GM23338 (cell line): ENCODE measurements at regions not wholly inside any gene's neighbourhood (a gene's known extent, or its start where the extent isn't known, plus 50 kb on each side); places are given as distances from the start of the nearest gene placed in this dataset.
A peak's percentile ranks its signal among the peaks of the same experiment; 100 is the strongest.

Experiments
- ATAC-seq: fragments of 200-7000 bp; cut with Tn5 transposase; 3 replicates; pipeline ENCODE4 v1.9.1; 2020
- DNase-seq: peaks from one replicate; pipeline ENCODE4 v3.0.0-alpha.2; 2015; ENCODE audit warnings: low spot score
- H2AFZ ChIP-seq: fragments of 200-600 bp; sonication (generic); 2 replicates; pipeline ENCODE4 v1.8.0; 2016; ENCODE audit warnings: antibody characterized with exemption, mild to moderate bottlenecking, moderate library complexity
- H3F3A ChIP-seq: fragments of 200-600 bp; sonication (generic); replicated peaks from 2 replicates; pipeline ENCODE4 v1.8.0; 2017; ENCODE audit warnings: antibody characterized with exemption, mixed run types, low read depth
- H3K27ac ChIP-seq: fragments of 200-600 bp; sonication (generic); 2 replicates; pipeline ENCODE4 v1.6.1; 2016; ENCODE audit warnings: low read depth
- H3K27me3 ChIP-seq: fragments of 200-600 bp; sonication (generic); 2 replicates; pipeline ENCODE4 v1.8.0; 2016; ENCODE audit warnings: mild to moderate bottlenecking, mixed run types, moderate library complexity; ENCODE audit not compliant: insufficient read depth
- H3K36me3 ChIP-seq: fragments of 200-600 bp; sonication (generic); 2 replicates; pipeline ENCODE4 v1.8.0; 2016; ENCODE audit warnings: mild to moderate bottlenecking; ENCODE audit not compliant: insufficient read depth
- H3K4me1 ChIP-seq: fragments of 200-600 bp; sonication (generic); 2 replicates; pipeline ENCODE4 v1.8.0; 2016; ENCODE audit warnings: mild to moderate bottlenecking, moderate library complexity; ENCODE audit not compliant: insufficient read depth
- H3K4me2 ChIP-seq: fragments of 200-600 bp; sonication (generic); 2 replicates; pipeline ENCODE4 v1.7.1; 2017; ENCODE audit warnings: mixed run types
- H3K4me3 ChIP-seq: fragments of 200-600 bp; sonication (generic); 2 replicates; pipeline ENCODE4 v1.6.1; 2016; ENCODE audit warnings: mixed run types
- H3K79me2 ChIP-seq: fragments of 200-600 bp; sonication (generic); replicated peaks from 2 replicates; pipeline ENCODE4 v1.8.0; 2017; ENCODE audit warnings: mild to moderate bottlenecking; ENCODE audit not compliant: insufficient read depth
- H3K9me2 ChIP-seq: fragments of 200-600 bp; sonication (generic); 2 replicates; pipeline ENCODE4 v1.8.0; 2017; ENCODE audit not compliant: insufficient read depth
- H4K20me1 ChIP-seq: fragments of 200-600 bp; sonication (generic); replicated peaks from 2 replicates; pipeline ENCODE4 v1.8.0; 2017; ENCODE audit warnings: mild to moderate bottlenecking; ENCODE audit not compliant: insufficient read depth
- H3K27ac Mint-ChIP-seq: 2 replicates; pipeline ENCODE4 v1.8.0; 2020; ENCODE audit warnings: inconsistent platforms, mild to moderate bottlenecking, moderate library complexity, mixed read lengths
- H3K27me3 Mint-ChIP-seq: 3 replicates; pipeline ENCODE4 v1.8.0; 2022; ENCODE audit warnings: low read depth, mild to moderate bottlenecking, moderate library complexity, mixed read lengths, inconsistent platforms; ENCODE audit not compliant: insufficient read depth, poor library complexity
- H3K36me3 Mint-ChIP-seq: 3 replicates; pipeline ENCODE4 v1.8.0; 2021; ENCODE audit warnings: low read depth, mild to moderate bottlenecking, inconsistent platforms, moderate library complexity, mixed read lengths
- H3K4me1 Mint-ChIP-seq: 3 replicates; pipeline ENCODE4 v1.8.0; 2020; ENCODE audit warnings: mild to moderate bottlenecking, inconsistent platforms, mixed read lengths
- H3K4me3 Mint-ChIP-seq: 3 replicates; pipeline ENCODE4 v1.8.0; 2021; ENCODE audit warnings: moderate library complexity, mild to moderate bottlenecking, inconsistent platforms, mixed read lengths
- H3K9me3 Mint-ChIP-seq: 3 replicates; pipeline ENCODE4 v1.8.0; 2020; ENCODE audit warnings: moderate library complexity, mild to moderate bottlenecking, inconsistent platforms, mixed read lengths
- CREB1 ChIP-seq: fragments of 250-450 bp; sonication (Bioruptor Pico); IDR thresholded peaks from 2 replicates; pipeline ENCODE4 v1.5.0; 2020; ENCODE audit warnings: low read depth, mild to moderate bottlenecking, moderate library complexity
- CTCF ChIP-seq, 2 experiments: fragments of 200-600 bp in 1 of 2; sonication (generic) in 1 of 2; conservative IDR thresholded peaks; 2 replicates each; pipeline versions ENCODE4 v1.5.1 to v1.6.1; 2016 to 2017; ENCODE audit warnings: antibody characterized with exemption in 2 of 2, low read depth in 2 of 2, mild to moderate bottlenecking in 2 of 2, moderate library complexity in 1 of 2
- ETS1 ChIP-seq: IDR thresholded peaks from 2 replicates; pipeline ENCODE4 v1.6.1; 2016; ENCODE audit warnings: antibody characterized with exemption
- EZH2 ChIP-seq: fragments of 200-600 bp; sonication (generic); IDR thresholded peaks from one replicate; pipeline ENCODE4 v1.8.0; 2017; ENCODE audit warnings: antibody characterized with exemption, mild to moderate bottlenecking, low read depth; ENCODE audit not compliant: unreplicated experiment
- EZH2phosphoT487 ChIP-seq: fragments of 200-600 bp; sonication (generic); IDR thresholded peaks from one replicate; pipeline ENCODE4 v1.8.1; 2018; ENCODE audit warnings: antibody characterized with exemption; ENCODE audit not compliant: unreplicated experiment
- JUNB ChIP-seq: IDR thresholded peaks from one replicate; pipeline ENCODE4 v1.6.1; 2016; ENCODE audit warnings: antibody characterized with exemption; ENCODE audit not compliant: unreplicated experiment
- NANOG ChIP-seq: IDR thresholded peaks from 2 replicates; pipeline ENCODE4 v1.6.1; 2016; ENCODE audit warnings: antibody characterized with exemption, borderline replicate concordance
- POLR2AphosphoS5 ChIP-seq: IDR thresholded peaks from 2 replicates; pipeline ENCODE4 v1.6.1; 2016; ENCODE audit warnings: antibody characterized with exemption, low read depth
- STAT1 ChIP-seq: IDR thresholded peaks from one replicate; pipeline ENCODE4 v1.6.1; 2016; ENCODE audit warnings: antibody characterized with exemption; ENCODE audit not compliant: unreplicated experiment
- ZNF331 ChIP-seq: fragments of 250-450 bp; sonication (Bioruptor Pico); IDR thresholded peaks from 2 replicates; pipeline ENCODE4 v1.5.0; 2020; ENCODE audit warnings: low read depth, mild to moderate bottlenecking, moderate library complexity

- Histone ChIP-seq H3F3A (no peaks in the 10 kb centered on the region), H3K4me3 (no peak overlapping the region), H4K20me1 (no peaks in the 10 kb centered on the region), H3K4me1 (no peaks in the 10 kb centered on the region), H2AFZ (0 out of 2 replicates have a peak overlapping the region, but pooled peaks have one; percentile 20), H3K9me2 (peaks cover 11% of the 10 kb centered on the region; the same call in 1 of the 2 replicates), H3K27me3 (no peaks in the 10 kb centered on the region), H3K36me3 (no peaks in the 10 kb centered on the region), H3K4me2 (no peak overlapping the region), H3K79me2 (no peaks in the 10 kb centered on the region), H3K27ac (no peak overlapping the region)
- no peaks in the 10 kb centered on the region for H3K9me3 Mint-ChIP-seq
- no peaks in the 10 kb centered on the region for H3K27me3 Mint-ChIP-seq
- peaks cover 7% of the 10 kb centered on the region for H3K4me1 Mint-ChIP-seq
- TF ChIP-seq STAT1: no peak
- TF ChIP-seq EZH2: no peak
- ATAC-seq (no peak), DNase-seq (no peak)
- no peaks in the 10 kb centered on the region; the same call in 2 of the 3 replicates for H3K36me3 Mint-ChIP-seq
- no peak overlapping the region for H3K4me3 Mint-ChIP-seq
- no peak overlapping the region for H3K27ac Mint-ChIP-seq
Measured at GRCh38 chr9:18141681-18142080, 332.3 kb upstream of the ADAMTSL1 start.

GRCh38 chr9:18143073-18143745 is 330.7 kb upstream of the ADAMTSL1 start:
- no peak overlapping the region for H3K4me3 Mint-ChIP-seq
- H3K27me3 ChIP-seq: no peaks in the 10 kb centered on the region
- H2AFZ ChIP-seq: no peak overlapping the region
- no peaks in the 10 kb centered on the region for H3K27me3 Mint-ChIP-seq
- H3K9me2 ChIP-seq: peaks cover 11% of the 10 kb centered on the region; the same call in 1 of the 2 replicates
- H3F3A ChIP-seq: no peaks in the 10 kb centered on the region
- H3K36me3 ChIP-seq: no peaks in the 10 kb centered on the region
- DNase-seq: peak; percentile 54
- no peaks in the 10 kb centered on the region for H4K20me1 ChIP-seq
- H3K79me2 ChIP-seq: no peaks in the 10 kb centered on the region
- TF ChIP-seq NANOG (no peak), CREB1 (CRISPR knock-in tag) (no peak), ETS1 (no peak), JUNB (no peak), ZNF331 (no peak), CTCF (conservative IDR thresholded peaks at IDR 0.05; ENCODE audit: low read depth in 2 of 2) (peak; percentile 43 to 65), POLR2AphosphoS5 (no peak), EZH2phosphoT487 (no peak)
- H3K36me3 Mint-ChIP-seq: no peaks in the 10 kb centered on the region; the same call in 2 of the 3 replicates
- peak; percentile 71 for ATAC-seq
- H3K27ac Mint-ChIP-seq: no peak overlapping the region
- no peak overlapping the region for H3K4me2 ChIP-seq
- H3K27ac ChIP-seq: no peak overlapping the region
- H3K4me1 ChIP-seq: no peaks in the 10 kb centered on the region
- no peaks in the 10 kb centered on the region for H3K9me3 Mint-ChIP-seq
- peaks cover 7% of the 10 kb centered on the region for H3K4me1 Mint-ChIP-seq
- H3K4me3 ChIP-seq: no peak overlapping the region
